GM12801 (cell line): ENCODE measurements at regions not wholly inside any gene's neighbourhood (a gene's known extent, or its start where the extent isn't known, plus 50 kb on each side); places are given as distances from the start of the nearest gene placed in this dataset.

Experiments
- TF ChIP-seq, protein P1 (sequence below): IDR thresholded peaks from one replicate; pipeline ENCODE4 v1.5.1; 2011; ENCODE audit warnings: control low read depth; ENCODE audit not compliant: insufficient read length; ENCODE audit errors: extremely low read depth

DNA sequence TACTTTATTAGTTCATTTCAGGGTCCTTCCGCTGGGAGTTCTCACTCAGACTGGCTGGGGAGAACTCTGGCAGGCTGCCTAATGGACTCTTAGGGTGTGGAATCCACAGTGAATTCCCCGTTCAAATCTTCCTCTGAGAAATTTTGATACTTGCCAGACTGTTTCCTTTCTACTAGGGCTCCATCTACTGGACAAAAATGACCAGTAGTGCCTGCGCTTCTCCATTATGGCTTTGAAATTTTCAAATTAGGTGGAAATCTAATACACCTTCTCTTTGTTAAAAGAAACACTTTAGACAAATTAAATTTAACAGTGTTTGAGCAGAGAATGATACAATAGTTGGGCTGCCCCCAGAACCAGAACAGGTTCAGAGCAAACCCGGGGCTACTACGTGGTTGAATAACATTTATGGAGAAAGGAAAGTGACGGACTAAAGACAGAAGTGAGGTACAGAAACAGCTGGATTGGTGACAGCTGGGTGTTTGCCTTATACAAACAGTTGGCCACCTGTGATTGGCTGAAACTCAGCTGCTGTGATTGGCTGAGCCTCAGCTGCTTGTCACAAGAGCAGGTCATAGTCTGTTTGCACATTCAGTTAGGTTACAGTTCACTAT is 52.9 kb upstream of the FDX1 start:
- TF ChIP-seq, protein P1, sequence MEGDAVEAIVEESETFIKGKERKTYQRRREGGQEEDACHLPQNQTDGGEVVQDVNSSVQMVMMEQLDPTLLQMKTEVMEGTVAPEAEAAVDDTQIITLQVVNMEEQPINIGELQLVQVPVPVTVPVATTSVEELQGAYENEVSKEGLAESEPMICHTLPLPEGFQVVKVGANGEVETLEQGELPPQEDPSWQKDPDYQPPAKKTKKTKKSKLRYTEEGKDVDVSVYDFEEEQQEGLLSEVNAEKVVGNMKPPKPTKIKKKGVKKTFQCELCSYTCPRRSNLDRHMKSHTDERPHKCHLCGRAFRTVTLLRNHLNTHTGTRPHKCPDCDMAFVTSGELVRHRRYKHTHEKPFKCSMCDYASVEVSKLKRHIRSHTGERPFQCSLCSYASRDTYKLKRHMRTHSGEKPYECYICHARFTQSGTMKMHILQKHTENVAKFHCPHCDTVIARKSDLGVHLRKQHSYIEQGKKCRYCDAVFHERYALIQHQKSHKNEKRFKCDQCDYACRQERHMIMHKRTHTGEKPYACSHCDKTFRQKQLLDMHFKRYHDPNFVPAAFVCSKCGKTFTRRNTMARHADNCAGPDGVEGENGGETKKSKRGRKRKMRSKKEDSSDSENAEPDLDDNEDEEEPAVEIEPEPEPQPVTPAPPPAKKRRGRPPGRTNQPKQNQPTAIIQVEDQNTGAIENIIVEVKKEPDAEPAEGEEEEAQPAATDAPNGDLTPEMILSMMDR: peak; percentile 10

DNA sequence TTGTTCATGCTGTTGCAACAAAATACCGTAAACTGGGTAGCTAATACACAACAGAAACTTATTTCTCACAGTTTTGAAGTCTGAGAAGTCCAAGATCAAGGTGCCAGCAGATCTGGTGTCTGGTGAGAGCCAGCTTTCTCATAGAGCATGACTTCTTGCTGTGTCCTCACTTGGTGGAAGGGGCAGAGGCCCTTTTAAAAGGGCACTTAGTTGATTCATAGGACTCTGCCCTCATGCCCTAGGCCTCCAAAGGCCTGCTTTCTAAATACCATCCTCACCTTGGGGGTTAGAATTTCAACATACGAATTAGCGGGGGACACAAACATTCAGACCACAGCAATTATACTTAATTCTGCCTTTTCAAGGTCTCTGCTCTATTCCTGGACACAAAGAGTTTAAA is 52.3 kb upstream of the FDX1 start:
- TF ChIP-seq, protein P1: no peak

DNA sequence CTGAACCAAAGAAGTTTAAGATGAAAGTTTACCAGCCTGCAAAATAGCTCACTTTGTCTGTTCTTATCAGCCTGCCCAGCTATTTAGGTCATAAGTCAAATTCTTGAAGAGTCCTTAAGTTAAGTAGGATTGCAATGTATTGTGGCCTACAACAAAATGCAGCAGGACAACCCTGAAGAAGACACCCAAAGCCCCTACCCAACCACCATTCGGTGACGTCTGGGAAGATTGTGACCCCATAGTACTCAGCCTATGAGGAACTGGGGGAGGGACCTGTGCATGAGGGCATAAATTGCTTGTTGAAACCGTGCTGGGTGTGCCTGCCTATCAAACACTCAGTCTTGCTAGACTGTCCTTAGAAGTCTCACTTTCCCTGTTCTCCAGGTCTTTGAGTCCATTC is 50.5 kb upstream of the FDX1 start:
- TF ChIP-seq, protein P1: no peak

DNA sequence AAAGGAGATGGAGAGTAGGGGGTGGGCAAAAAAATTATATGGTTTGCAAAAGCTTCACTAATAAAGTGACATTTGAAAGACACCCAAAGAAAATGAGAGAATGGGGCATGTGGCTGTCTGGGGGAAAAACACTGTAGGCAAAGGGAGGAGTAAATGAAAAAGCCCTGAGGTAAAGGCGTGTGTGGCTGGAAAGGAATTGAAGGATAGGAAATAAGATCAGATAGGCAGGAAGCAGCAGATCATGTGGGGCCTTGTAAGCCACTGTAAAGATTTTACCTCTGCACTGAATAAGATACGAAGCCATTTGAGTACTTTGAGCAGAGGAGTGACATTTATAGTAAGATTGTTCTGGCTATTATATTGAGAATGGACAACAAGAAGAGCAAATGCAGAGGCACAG is 49.8 kb upstream of the FDX1 start:
- TF ChIP-seq, protein P1: no peak
